ENCODE measurements at regions not wholly inside any gene's neighbourhood (a gene's known extent, or its start where the extent isn't known, plus 50 kb on each side); places are given as distances from the start of the nearest gene placed in this dataset.
"Not testable (repeated sequence)": the region's sequence is repeated elsewhere in the genome, so short reads cannot be mapped to it uniquely, and the experiment has no call there.

- intact Hi-C loops (cut with DNase I), result no loop called here
- peak; percentile 61 for ATAC-seq
These were observed 76.8 kb upstream of the SIRPG start for GRCh38 chr20:1734269-1734858.

GRCh38 chr20:1731828-1732375, 74.3 kb upstream of the SIRPG start:
- ATAC-seq; intact Hi-C loops (cut with DNase I); DNase-seq (ENCODE audit: low spot score): not testable (repeated sequence)

More at GRCh38 chr20:1734269-1734858, 76.8 kb upstream of the SIRPG start:
- DNase-seq (ENCODE audit: low spot score), result no peak

- intact Hi-C loops (cut with DNase I); ATAC-seq; DNase-seq (ENCODE audit: low spot score): not testable (repeated sequence)
These were observed 73.6 kb upstream of the SIRPG start for GRCh38 chr20:1730981-1731711.

GRCh38 chr20:1727303-1727702, 69.7 kb upstream of the SIRPG start:
- DNase-seq (ENCODE audit: low spot score); intact Hi-C loops (cut with DNase I): not testable (repeated sequence)

GRCh38 chr20:1724901-1725300, 67.3 kb upstream of the SIRPG start:
- intact Hi-C loops (cut with DNase I), result no loop called here
- ATAC-seq, result no peak
- DNase-seq (ENCODE audit: low spot score), result no peak

More at GRCh38 chr20:1727303-1727702, 69.7 kb upstream of the SIRPG start:
- ATAC-seq, result not testable (repeated sequence)

GRCh38 chr20:1722513-1723050, 65.0 kb upstream of the SIRPG start:
- intact Hi-C loops (cut with DNase I), result no loop called here
- ATAC-seq (no peak), DNase-seq (ENCODE audit: low spot score) (no peak)

GRCh38 chr20:1721687-1722512, 64.3 kb upstream of the SIRPG start:
- ATAC-seq, result no peak
- no peak for DNase-seq (ENCODE audit: low spot score)
- intact Hi-C loops (cut with DNase I), result no loop called here

- intact Hi-C loops (cut with DNase I), result no loop called here
- ATAC-seq, result no peak
- no peak for DNase-seq (ENCODE audit: low spot score)
These were observed 63.4 kb upstream of the SIRPG start for GRCh38 chr20:1720845-1721475.

- ATAC-seq (no peak), DNase-seq (ENCODE audit: low spot score) (no peak)
- intact Hi-C loops (cut with DNase I), result no loop called here
These were observed 62.6 kb upstream of the SIRPG start for GRCh38 chr20:1720226-1720625.

- DNase-seq (ENCODE audit: low spot score), result peak; percentile 64
- ATAC-seq, result peak; percentile 67
- intact Hi-C loops (cut with DNase I), result no loop called here
These were observed 61.2 kb upstream of the SIRPG start for GRCh38 chr20:1718604-1719384.

GRCh38 chr20:1712634-1713624, 55.4 kb upstream of the SIRPG start:
- intact Hi-C loops (cut with DNase I), result no loop called here
- DNase-seq (ENCODE audit: low spot score) (no peak), ATAC-seq (no peak)

- intact Hi-C loops (cut with DNase I), result no loop called here
- ATAC-seq (no peak), DNase-seq (ENCODE audit: low spot score) (no peak)
These were observed 54.4 kb upstream of the SIRPG start for GRCh38 chr20:1711826-1712601.

GRCh38 chr20:1711266-1711665, 53.7 kb upstream of the SIRPG start:
- no peak for DNase-seq (ENCODE audit: low spot score)
- ATAC-seq, result no peak
- intact Hi-C loops (cut with DNase I), result no loop called here

GRCh38 chr20:1710484-1710883, 52.9 kb upstream of the SIRPG start:
- ATAC-seq (no peak), DNase-seq (ENCODE audit: low spot score) (no peak)
- intact Hi-C loops (cut with DNase I), result no loop called here

GRCh38 chr20:1707588-1708449, 50.2 kb upstream of the SIRPG start:
- DNase-seq (ENCODE audit: low spot score) (no peak), ATAC-seq (no peak)
- intact Hi-C loops (cut with DNase I), result loop anchor here (5.0 kb wide), 1 partner anchor 1044 kb away; no protein-coding TSS in a partner anchor

Measured in sciatic nerve (tissue), 2 donors.